Activated CD4-positive, alpha-beta T cell treated with anti-CD3 and anti-CD28 coated beads for 48 hours (primary cell): ENCODE measurements at regions not wholly inside any gene's neighbourhood (a gene's known extent, or its start where the extent isn't known, plus 50 kb on each side); places are given as distances from the start of the nearest gene placed in this dataset.
"Not testable (repeated sequence)": the region's sequence is repeated elsewhere in the genome, so short reads cannot be mapped to it uniquely, and the experiment has no call there.

Experiments
- DNase-seq: peaks from one replicate; pipeline ENCODE4 v3.0.0-alpha.2; 2020

DNA sequence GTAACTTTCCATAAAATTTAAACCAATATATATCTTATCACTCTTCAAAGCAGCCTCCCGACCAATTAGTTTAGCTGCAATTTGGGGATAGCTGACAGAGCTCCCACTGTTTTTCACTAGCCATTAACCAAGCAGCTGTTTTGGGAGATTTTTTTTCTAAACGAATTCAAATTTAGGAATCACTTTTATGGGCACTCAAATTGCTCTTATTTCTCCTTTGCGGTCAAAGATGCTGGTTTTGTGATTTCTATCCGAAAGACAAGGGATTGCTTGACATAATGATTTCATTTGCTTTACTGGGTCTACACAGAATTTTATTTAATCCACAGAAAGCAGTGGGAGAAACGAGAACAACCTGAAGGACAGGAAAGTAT is 505.7 kb upstream of the IL12A start:
- no peak for DNase-seq

DNA sequence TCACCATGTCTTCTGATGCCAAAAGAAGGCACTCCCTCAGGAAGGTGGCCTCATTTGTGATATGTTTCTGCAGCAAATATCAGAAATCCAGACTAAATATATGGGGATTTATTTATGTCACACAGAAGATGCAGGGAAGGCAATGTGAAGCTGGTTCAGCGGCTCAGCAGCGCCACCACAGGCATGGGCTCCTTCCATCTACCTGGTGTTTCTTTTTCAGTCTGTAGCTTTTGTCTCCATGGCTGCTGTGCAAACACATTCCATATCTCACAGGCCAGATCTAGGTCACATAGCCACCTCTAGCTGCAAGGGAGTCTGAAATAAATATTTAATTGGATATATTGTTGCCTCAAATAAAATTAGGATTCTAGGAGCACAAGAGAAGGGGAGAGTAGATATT is 502.1 kb upstream of the IL12A start:
- DNase-seq = no peak

DNA sequence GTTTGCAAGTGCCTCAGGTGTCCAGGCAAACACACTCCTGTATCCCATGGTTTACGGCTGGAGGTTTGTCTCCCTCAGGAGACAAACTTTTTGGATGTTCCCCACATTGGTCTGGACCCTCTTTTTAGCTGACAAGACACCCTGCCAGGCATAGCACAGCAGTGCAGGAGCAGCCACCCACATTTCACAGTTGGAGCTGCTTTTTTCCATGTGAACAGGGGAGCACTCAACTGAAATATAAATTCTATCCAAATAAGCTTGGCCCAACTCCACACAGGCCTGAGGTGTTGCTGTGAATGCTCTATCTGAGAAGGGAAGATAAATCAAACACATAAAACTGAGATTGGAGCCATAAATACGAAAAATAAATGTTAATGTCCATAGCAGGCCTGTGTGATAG is 501.3 kb upstream of the IL12A start:
- no peak for DNase-seq

DNA sequence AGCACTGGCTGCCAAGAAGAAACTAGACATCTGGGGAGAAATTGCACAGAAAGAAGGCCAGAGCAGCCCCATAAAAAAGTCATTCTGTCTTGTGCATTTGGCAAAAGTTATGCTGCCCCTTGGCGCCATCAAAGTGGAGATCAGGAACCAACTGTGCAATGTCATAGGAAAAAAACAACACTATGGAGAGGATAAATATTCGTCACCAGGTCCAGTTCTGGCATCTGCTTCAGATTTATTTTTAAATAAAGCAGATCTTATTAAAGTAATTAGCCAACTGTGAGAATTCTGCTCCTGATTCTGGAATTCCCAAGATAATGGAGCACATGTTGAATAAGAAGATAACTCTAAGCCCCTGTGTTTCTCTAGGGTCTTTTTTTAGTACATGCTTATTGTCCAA is 500.0 kb upstream of the IL12A start:
- no peak for DNase-seq

DNA sequence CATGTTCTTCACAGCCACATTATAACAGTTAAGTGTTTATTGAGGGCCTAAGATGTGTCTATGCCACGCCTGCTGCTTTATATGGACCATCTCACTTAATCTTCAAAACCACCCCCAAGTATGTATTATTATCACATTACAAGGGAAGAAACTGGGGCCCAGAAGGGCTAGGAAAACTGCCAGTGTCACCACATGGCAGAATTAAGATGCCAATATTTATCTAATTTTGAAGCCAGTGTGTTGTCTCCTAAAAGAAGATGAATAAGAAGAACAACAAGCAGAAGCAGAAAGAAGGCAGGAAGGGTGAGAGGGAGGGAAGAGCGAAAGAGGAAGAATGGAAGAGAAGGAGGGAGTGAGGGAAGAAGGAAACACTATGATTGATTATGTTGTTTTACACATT is 491.3 kb upstream of the IL12A start:
- DNase-seq = no peak

DNA sequence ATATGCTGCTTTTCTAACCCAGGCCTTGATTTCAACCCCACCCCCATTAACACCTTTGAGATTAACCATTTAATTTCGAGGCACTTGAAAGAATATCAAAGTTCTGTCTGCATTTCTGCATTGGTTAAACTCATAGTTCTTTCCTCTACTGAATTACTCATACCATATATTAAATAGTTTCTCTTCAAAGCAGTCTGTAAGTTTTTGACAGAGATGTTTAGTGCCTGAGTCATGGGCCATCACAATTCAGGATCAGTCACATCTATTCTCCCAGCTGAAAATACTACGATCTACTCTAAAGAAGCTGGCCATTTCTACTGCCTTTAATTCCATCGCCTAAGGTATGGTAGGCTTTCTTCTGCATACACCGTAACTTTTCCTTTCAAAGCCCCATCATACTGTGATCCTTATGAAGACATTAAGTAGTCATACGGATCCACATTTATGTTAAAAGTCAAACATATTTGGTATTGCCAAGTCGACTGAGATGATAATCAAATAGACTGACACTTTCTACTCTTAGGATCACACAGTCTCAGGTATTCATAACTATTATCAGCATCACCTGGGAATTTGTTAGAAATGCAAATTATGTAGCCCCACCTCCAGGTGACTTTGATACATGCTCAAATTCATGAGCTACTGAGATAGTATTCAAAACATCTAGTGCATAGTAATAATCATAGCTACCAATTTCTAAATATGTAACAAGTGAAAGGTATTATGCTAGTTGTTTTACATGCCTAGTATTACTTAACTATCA is 489.4 kb upstream of the IL12A start:
- no peak for DNase-seq

DNA sequence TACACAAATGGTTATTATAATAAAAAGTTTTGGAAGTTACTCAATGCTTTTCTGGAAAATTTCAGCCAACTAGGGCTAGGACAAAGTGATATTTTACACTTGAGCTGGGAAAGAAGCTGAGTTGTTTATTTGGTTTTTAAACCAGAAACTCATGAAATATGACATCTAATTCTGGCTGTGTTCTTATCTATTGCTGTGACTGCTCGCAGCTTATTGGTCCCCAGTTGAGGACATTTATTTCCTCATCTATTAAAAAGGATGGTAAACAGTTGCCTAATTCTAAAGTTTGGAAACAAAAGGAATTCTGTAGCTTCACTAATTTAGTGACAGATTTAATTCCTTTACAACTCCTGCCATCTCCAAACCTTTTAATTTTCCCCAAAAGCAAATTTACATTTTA is 487.6 kb upstream of the IL12A start:
- no peak for DNase-seq

DNA sequence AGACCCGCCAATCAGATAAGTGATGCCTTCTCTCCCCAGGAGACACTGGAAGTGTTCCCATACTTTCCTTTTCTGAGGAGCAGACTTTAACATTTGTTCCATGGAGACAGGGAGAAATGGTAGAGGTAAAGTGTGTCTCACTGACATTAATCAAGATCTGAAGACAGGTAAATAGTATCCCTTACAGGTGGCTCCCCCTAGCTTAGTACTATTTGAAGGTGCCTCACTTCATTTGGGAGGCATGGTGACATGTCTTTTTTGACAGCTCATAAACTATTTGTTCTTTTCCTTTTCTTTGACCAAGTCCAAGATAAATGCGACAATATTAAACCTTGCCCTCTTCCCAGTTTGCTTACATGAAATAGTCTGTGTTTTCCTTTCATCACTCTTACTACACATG is 485.6 kb upstream of the IL12A start:
- no peak for DNase-seq

DNA sequence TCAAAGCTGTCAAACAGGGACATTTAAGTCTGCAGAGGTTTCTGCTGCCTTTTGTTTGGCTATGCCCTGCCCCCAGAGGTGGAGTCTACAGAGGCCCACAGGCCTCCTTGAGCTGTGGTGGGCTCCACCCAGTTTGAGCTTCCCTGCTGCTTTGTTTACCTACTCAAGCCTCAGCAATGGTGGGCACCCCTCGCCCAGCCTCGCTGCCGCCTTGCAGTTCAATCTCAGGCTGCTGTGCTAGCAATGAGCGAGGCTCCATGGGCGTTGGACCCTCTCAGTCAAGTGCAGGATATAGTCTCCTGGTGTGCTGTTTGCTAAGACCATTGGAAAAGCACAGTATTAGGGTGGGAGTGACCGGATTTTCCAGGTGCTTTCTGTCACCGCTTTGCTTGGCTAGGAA is 477.6 kb upstream of the IL12A start:
- DNase-seq = not testable (repeated sequence)

GRCh38 chr3:159513444-159513843 is 475.2 kb upstream of the IL12A start:
- DNase-seq = no peak

- no peak for DNase-seq
Observed at GRCh38 chr3:159513867-159514380, 474.7 kb upstream of the IL12A start.

DNA sequence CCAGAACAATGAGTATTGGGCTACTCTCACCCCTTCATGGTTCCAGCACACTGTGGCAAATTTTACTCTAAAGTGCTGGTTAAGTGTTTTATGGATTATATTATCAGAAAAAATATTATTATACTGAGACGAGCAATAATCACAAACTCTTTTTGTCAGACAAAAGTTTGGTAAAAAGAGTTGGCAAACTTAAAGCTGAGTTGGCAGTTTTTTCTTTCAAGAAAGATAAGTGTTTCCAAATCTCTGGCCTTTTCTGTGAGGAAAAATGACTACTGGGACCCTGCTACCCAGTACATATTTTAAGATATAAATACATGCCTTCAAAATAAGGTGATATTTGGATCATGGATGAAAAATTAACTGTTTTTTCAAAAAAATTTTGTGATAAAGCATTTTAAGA is 471.5 kb upstream of the IL12A start:
- no peak for DNase-seq

- DNase-seq = no peak
Observed at GRCh38 chr3:159520638-159521037, 468.0 kb upstream of the IL12A start.

GRCh38 chr3:159522276-159522675 is 466.4 kb upstream of the IL12A start:
- DNase-seq = no peak

DNA sequence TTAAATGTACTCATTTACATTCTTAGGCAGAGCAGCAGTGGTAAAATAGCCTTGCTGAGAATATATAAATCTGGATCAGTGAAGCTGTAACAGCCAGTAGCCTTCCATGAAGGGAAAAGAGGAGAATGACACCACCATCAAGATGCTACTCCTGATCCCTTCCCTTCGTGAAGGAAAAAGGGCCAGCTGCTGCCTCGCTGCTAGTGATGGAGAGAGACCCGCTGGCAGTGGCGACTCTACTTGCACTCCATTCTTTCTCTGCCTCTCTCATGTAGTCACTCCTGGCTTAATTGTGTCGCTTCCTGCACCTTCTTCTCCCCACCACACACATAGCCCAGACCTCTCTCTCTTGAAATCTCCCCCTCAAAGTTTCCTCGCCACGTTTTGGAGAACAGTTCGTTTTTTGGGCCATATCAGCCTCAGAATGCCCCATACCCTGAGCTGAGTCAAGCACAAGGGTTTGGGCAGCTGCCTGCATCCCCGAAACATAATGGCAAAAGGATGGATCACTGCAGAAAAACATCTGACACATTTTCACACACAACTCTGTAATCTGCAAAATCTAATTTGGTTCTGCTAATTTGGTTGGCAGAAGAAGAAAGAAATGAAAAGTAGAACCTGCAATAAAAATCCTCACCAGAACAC is 460.3 kb upstream of the IL12A start:
- no peak for DNase-seq

DNA sequence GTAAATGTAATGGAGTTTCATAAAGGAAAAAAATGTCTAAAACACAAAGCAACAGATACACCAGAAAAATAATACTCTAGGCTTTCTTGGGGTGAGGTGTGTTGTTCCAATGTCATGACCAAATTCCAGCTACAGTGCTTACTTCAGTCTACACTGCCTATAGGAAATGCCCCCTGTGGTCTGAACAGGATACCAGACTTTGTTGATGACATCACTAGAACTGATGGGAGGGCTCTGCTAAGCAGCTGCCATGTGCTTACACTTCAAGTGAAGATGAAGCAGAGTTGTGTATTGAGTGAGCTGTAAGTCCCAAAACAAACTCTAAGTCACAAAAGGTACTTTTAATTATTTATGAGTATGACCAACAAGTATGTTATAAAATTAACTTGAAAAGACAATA is 456.1 kb upstream of the IL12A start:
- DNase-seq = no peak

GRCh38 chr3:159534496-159534895 is 454.1 kb upstream of the IL12A start:
- DNase-seq = no peak

DNA sequence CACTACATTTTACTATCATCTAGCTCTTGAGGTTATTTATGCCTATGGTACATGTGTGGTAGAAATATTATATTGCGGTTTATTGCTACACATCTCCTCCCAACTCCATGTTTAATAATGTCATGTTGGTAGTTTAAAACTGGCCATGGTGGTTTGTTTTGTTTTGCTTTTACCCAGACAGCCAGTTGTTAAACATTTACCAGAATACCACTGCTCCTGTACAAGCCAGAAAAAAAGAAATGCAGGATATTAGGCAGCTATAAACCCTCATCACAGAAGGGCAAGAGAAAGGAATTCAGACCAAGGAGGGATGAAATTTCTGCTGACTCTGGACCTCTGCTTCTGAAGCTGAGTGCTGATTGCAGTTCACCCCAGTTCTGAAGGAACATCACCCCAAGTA is 451.8 kb upstream of the IL12A start:
- DNase-seq = no peak

DNA sequence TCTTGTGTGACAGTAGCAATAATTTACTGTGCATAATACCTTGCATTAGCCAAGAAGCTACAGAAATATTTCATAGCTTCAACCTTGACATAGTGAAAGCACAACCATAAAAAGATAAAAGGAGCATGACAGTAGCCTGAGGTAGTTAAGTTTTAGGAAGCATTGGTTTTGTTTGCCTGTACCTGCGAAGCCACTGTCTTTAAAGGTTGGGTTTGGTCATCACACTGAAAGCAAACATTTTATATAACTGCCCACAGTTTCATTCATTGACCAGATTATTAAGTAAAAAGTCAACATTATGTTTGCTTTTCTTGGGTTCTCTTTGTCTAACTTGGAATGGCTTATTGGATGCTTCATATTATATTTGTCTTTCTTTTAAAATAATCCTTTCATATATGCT is 450.1 kb upstream of the IL12A start:
- DNase-seq = no peak

GRCh38 chr3:159540882-159541495 is 447.6 kb upstream of the IL12A start:
- DNase-seq = no peak

DNA sequence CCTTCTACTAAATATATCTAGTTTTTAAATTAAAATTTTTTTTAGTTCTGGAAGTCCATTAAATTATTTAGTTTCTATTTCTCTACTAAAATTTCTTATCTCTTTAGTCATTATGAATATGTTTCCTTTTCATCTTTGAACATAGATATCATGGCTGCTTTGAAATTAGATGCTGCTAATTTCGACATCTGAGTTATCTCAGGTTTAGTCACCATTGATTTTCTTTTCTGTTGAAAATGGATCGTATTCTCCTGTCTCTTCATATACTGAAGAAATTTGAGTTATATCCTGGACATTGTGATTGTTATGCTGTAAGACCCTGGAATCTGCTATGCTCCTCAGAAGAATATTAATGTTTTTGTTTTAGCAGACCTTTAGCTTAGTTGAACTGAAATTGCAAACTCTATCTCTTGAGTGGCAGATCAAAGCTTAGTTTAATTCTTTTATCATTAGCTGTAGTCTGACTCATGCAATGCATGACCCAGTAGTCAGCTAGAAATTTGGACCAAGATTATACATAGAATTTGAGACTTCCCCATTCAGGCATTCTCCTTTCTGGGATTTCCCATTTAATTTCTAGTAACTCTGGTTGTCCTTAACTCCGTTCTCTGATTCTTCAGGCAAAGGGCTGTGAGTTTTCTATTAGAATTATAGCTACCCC is 439.8 kb upstream of the IL12A start:
- DNase-seq = no peak

DNA sequence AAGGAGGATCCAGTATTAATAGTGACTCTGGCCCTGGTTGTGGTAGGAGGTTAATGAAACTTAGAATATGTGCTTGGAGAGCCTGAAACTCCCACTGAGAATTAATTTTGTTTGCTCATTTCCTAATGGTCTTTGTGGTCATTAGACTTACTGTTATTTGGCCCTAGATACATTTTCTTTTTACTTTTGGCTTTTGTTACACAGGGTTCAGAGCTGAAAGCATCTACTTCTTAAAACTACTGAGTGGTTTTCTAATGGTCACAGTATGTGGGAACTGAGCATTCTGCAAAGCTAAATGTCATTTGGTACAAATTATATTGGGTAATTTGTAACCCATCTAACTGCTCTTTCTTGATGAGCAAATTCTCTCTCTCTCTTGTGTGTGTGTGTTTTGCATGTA is 433.4 kb upstream of the IL12A start:
- no peak for DNase-seq

DNA sequence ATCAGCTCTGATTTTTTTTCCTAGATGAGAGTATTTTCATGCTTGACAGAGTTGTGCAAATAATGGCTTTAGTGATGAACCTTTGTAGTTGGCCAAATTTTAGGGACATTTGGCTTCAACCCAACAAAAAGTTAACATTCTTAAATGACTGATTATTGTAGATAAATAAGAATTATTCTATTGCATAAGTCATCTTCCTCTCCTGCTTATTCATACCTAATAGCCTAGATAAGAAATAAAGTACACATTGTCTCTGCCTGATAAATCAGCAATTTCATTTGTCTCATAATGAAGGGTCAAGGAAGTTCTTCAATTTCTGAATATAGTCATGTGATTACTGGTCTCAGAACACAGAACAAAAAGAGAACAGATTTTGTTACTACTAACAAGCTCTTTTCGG is 428.9 kb upstream of the IL12A start:
- no peak for DNase-seq
